KOPT-K1 (cell line): ENCODE measurements at regions not wholly inside any gene's neighbourhood (a gene's known extent, or its start where the extent isn't known, plus 50 kb on each side); places are given as distances from the start of the nearest gene placed in this dataset.
"Not testable (repeated sequence)": the region's sequence is repeated elsewhere in the genome, so short reads cannot be mapped to it uniquely, and the experiment has no call there.

Experiments used
- H3K27ac ChIP-seq: fragments of 200-600 bp; sonication (generic); 2 replicates; pipeline ENCODE4 v1.5.1; 2016; ENCODE audit warnings: antibody characterized with exemption, mild to moderate bottlenecking, low read depth, low read length; ENCODE audit not compliant: poor library complexity, severe bottlenecking
- H3K36me3 ChIP-seq: fragments of 200-600 bp; sonication (generic); 2 replicates; pipeline ENCODE4 v1.5.1; 2017; ENCODE audit warnings: antibody characterized with exemption, mild to moderate bottlenecking, low read length, moderate library complexity; ENCODE audit not compliant: insufficient read depth
- H3K9me3 ChIP-seq: fragments of 200-600 bp; sonication (generic); 2 replicates; pipeline ENCODE4 v1.5.1; 2017; ENCODE audit warnings: antibody characterized with exemption, low read length, mild to moderate bottlenecking; ENCODE audit not compliant: insufficient read depth, poor library complexity, severe bottlenecking

- no peak overlapping the region for H3K27ac ChIP-seq
- H3K9me3 ChIP-seq = no peaks in the 10 kb centered on the region
- H3K36me3 ChIP-seq = no peaks in the 10 kb centered on the region
Measured at GRCh38 chr11:134978388-134979088, 566.5 kb upstream of the B3GAT1 start.

DNA sequence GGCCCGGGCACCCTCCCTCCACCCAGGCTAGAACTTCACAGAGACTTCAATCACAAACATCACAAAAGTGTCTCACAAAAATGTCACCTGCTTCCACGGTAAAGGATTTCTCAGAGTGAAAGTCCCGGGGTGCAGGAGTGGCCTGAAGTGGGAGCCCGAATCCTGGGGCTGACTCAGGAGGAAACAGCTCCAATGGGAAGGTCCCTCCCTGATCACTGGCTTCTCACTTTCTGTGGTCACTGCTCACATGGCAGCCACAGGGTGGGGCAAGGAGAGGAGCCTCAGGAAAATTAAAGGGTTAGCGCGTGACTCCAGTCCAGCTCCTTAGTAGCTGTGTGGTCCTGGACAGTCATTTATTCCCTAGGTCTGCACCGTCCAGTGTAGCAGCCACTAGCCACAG, 564.5 kb upstream of the B3GAT1 start:
- H3K9me3 ChIP-seq = no peaks in the 10 kb centered on the region
- no peaks in the 10 kb centered on the region for H3K36me3 ChIP-seq
- H3K27ac ChIP-seq = no peak overlapping the region

DNA sequence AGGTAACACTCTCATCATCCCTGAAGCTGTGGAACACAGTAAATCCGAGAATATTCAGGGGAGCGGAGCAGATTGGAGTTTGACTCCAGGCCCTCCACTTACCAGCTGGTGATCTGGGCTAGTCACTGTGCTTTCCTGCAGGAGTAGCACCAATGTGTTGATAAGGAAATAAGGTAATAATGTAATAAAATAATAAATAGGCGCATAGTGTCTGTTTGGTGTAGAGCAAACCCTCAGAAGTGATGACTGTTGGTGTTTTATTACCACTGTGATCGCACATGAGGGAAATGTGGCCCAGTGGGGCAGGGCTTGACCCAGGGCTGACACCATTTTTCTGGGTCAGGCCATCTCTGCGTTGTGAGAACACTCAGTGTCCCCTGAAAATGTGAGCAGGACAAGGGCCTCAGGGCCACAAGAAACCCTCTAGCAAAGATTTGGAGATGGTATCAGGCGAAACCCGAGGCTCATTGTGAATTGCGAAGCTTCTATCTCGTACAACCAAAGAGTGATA, 563.9 kb upstream of the B3GAT1 start:
- no peak overlapping the region for H3K27ac ChIP-seq
- H3K36me3 ChIP-seq = no peaks in the 10 kb centered on the region
- H3K9me3 ChIP-seq = no peaks in the 10 kb centered on the region

DNA sequence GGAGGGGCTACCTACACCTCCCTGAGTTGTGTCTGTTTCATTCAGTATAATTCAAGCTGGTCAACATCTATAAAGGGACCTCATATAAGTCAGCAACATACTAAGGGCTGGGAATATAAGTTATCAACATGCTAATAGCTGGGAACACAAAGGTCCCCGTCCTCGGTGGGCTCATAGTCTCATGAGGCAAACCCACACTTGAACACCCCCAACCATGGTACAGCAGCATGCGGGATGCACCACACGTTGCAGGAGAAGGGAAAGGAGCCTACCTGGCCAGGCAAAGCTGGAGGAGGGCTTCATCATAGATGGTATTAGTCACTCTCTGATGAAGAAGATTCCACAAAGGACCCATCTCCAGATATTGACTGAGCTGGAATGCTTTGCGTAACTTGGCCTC, 561.8 kb upstream of the B3GAT1 start:
- H3K27ac ChIP-seq = no peak overlapping the region
- no peaks in the 10 kb centered on the region for H3K9me3 ChIP-seq

DNA sequence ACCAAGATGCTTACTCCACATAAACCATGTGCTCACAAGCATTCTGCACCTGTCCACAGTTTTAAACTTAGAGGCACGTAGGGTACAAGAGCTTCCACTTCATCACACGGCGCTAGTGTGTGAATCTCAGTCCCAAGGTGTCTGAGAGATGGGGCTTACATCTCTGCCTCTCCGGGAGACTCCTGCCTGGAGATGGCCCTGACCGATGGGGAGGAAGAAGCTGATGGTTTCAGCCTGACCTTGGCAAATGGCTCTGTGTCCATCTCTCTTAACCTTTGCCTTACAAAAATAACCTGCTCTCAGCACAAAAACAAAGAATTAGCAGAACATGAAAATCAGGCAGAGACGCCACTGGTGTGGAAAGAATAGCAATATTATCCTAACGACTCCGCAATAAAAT, 559.3 kb upstream of the B3GAT1 start:
- no peaks in the 10 kb centered on the region for H3K9me3 ChIP-seq
- H3K36me3 ChIP-seq = no peaks in the 10 kb centered on the region
- no peak overlapping the region for H3K27ac ChIP-seq

More for the DNA sequence above, 561.8 kb upstream of the B3GAT1 start:
- H3K36me3 ChIP-seq = no peaks in the 10 kb centered on the region

GRCh38 chr11:134967746-134968145, 555.7 kb upstream of the B3GAT1 start:
- no peaks in the 10 kb centered on the region for H3K36me3 ChIP-seq
- no peak overlapping the region for H3K27ac ChIP-seq
- no peaks in the 10 kb centered on the region for H3K9me3 ChIP-seq

DNA sequence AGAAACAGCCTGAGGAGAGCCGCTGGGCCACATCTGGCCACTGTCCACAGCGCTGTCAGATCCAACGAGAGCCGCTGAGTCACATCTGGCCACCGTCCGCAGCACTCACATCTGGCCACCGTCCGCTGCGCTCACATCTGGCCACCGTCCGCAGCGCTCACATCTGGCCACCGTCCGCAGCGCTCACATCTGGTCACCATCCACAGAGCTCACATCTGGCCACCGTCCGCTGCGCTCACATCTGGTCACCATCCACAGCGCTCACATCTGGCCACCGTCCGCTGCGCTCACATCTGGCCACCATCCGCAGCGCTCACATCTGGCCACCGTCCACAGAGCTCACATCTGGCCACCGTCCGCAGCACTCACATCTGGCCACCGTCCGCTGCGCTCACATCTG, 549.3 kb upstream of the B3GAT1 start:
- not testable (repeated sequence) for H3K36me3 ChIP-seq, H3K27ac ChIP-seq, H3K9me3 ChIP-seq

DNA sequence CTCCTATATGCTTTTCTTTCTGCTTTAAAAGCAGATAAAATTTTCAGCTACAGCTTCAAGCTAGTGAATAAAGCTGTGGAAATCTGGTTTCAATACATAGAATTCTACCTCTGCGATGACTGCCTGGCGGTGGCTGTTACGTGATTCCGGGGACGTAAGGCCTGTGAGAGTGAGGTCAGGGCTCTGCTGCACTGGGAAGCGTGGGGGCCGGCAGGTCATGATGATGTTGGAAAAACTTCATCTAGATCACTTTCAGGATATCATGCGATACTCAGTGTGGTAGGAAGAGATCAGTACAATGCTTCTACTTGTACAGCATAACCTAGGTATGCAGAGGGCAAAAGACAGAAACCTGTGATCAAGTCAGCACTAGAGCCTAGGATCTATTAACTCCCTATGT, 546.8 kb upstream of the B3GAT1 start:
- Histone ChIP-seq H3K36me3 (no peaks in the 10 kb centered on the region), H3K9me3 (no peaks in the 10 kb centered on the region), H3K27ac (no peak overlapping the region)

GRCh38 chr11:134958336-134958640, 546.2 kb upstream of the B3GAT1 start:
- Histone ChIP-seq H3K27ac (no peak overlapping the region), H3K36me3 (no peaks in the 10 kb centered on the region), H3K9me3 (no peaks in the 10 kb centered on the region)

GRCh38 chr11:134957540-134958335, 545.7 kb upstream of the B3GAT1 start:
- Histone ChIP-seq H3K36me3 (no peaks in the 10 kb centered on the region), H3K9me3 (no peaks in the 10 kb centered on the region), H3K27ac (no peak overlapping the region)

DNA sequence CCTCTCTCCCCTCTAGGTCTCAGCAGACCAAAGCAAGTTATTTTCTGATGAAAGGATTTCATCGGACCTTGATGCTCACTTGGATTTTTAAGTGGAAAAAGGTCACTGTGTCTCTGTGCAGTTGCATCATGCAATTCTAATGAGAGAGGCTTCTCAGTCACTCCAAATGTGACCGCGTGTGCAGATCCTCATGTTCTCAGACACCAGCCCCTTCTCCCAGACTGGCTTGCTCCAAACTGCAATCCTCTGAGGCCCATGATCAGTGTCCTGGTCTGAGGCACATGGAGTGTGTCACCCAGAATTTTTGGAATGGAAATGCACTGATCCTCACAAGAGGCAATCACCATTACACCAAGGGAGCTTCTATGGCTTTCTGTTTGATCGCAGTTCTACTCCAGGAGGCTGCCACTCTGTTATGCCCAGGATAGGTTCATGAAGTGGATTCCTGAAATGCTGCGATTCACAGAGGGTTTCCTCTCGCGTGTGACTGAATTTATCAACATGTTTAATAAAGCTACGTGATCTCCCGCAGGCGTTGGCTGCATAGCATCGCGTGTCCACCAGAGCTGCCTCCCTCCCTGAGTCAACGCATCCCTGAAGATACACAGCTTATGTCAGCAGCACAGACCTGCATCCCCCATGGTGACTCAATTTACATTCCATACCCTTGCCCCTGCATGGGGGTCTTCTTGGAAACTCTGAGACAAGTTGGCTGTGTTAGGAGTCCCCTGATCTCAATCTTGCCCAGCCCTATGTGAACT, 544.6 kb upstream of the B3GAT1 start:
- Histone ChIP-seq H3K36me3 (no peaks in the 10 kb centered on the region), H3K9me3 (no peaks in the 10 kb centered on the region), H3K27ac (no peak overlapping the region)

- not testable (repeated sequence) for H3K9me3 ChIP-seq, H3K27ac ChIP-seq, H3K36me3 ChIP-seq
Measured at GRCh38 chr11:134955970-134956369, 543.9 kb upstream of the B3GAT1 start.

GRCh38 chr11:134955281-134955680, 543.2 kb upstream of the B3GAT1 start:
- H3K9me3 ChIP-seq = no peaks in the 10 kb centered on the region
- H3K36me3 ChIP-seq = no peaks in the 10 kb centered on the region
- H3K27ac ChIP-seq = no peak overlapping the region

DNA sequence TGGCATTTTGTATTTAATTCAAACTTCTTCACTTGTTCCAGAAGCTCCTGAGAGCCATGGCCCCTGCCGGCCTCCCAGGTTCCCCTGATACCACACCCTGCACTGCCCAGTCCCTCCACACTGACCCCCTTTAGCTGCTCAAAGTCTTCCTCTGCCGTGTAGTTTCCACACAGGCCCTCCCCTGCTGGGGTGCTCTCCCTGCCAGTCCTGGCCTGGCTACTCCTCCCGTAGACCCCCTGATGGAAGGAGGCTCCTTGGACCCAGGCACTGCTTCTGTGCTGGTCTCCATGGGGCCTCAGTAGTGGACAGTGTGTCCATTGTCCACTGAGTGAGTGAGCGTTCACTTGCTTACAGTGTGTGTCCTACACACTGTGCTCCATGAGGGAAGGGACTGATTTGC, 542.4 kb upstream of the B3GAT1 start:
- not testable (repeated sequence) for H3K36me3 ChIP-seq, H3K27ac ChIP-seq, H3K9me3 ChIP-seq

DNA sequence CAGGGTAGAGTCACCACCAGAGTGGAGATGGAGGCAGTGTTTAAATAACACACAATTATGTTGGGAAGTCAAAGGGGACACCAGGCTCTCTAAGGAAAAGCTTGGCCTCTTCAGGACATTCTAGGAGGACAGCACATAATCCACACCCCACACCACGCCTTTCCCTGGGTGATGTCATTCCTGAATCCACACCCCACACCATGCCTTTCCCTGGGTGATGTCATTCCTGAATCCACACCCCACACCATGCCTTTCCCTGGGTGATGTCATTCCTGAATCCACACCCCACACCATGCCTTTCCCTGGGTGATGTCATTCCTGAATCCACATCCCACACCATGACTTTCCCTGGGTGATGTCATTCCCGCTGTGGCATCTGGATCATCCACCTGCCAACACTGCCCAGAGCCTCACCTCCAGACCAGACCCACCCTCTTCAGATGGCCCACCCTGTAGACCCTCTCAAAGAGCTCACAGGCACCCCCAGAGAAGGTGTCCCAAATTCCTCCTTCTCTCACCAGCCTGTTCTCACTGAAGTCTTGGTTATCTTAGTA, 541.5 kb upstream of the B3GAT1 start:
- H3K36me3 ChIP-seq, H3K9me3 ChIP-seq, H3K27ac ChIP-seq: not testable (repeated sequence)
